Tibial artery (tissue), 4 donors: ENCODE measurements at regions not wholly inside any gene's neighbourhood (a gene's known extent, or its start where the extent isn't known, plus 50 kb on each side); places are given as distances from the start of the nearest gene placed in this dataset.

Source experiments
- DNase-seq, 2 donors: peaks; one replicate each; pipeline ENCODE4 v3.0.0-alpha.2; 2019
- H3K27ac ChIP-seq, 2 donors: fragments of 200-600 bp; sonication (generic) in 1 of 2; 1 replicate in 1 of 2; 2 replicates in 1 of 2; pipeline ENCODE4 v1.5.1; 2018 to 2019; ENCODE audit warnings: mild to moderate bottlenecking in 1 of 2
- H3K27me3 ChIP-seq, 2 donors: fragments of 200-600 bp; sonication (generic) in 1 of 2; one replicate each; pipeline versions ENCODE4 v1.5.1 to v1.6.0; 2016 to 2019
- H3K36me3 ChIP-seq, 3 donors: fragments of 200-600 bp; sonication (generic) in 2 of 3; one replicate each; pipeline ENCODE4 v1.5.1; 2016 to 2019; ENCODE audit warnings: mild to moderate bottlenecking in 2 of 3
- H3K4me1 ChIP-seq, 4 donors: fragments of 200-600 bp; sonication (generic) in 2 of 4; 1 replicate in 3 of 4; 2 replicates in 1 of 4; pipeline ENCODE4 v1.5.1; 2016 to 2019
- H3K4me3 ChIP-seq, 2 donors: fragments of 200-600 bp; sonication (generic) in 1 of 2; 1 replicate in 1 of 2; 2 replicates in 1 of 2; pipeline ENCODE4 v1.5.1; 2018 to 2019; ENCODE audit warnings: mild to moderate bottlenecking in 2 of 2
- H3K9me3 ChIP-seq, 3 donors: fragments of 200-600 bp; sonication (generic) in 1 of 3; one replicate each; pipeline ENCODE4 v1.5.1; 2016 to 2019
- CTCF ChIP-seq, 2 experiments: fragments of 200-600 bp in 1 of 2; fragments of 450-650 bp in 1 of 2; IDR thresholded peaks; one replicate each; pipeline ENCODE4 v1.5.1; 2017 to 2019; ENCODE audit warnings: antibody characterized with exemption in 2 of 2, mild to moderate bottlenecking in 1 of 2, moderate library complexity in 1 of 2
- intact Hi-C: fragments of 100-400 bp; cut with DNase I; formaldehyde crosslinking; loops from one replicate; pipeline ENCODE4 v1.15.0; 2023; ENCODE audit warnings: low total_unique reads

- Histone ChIP-seq H3K4me1 (no peaks in the 10 kb centered on the region), H3K4me3 (no peak overlapping the region), H3K27me3 (peaks cover 0 to 2% of the 10 kb centered on the region in 2 donors), H3K36me3 (no peaks in the 10 kb centered on the region), H3K9me3 (no peaks in the 10 kb centered on the region), H3K27ac (no peak overlapping the region)
- no peak for TF ChIP-seq CTCF (IDR thresholded peaks at IDR 0.05)
- DNase-seq: no peak
- intact Hi-C loops: no loop called here
Measured at GRCh38 chr17:62167076-62167475, 102.0 kb upstream of the MED13 start.

GRCh38 chr17:62164747-62165722, 100.0 kb upstream of the MED13 start:
- Histone ChIP-seq H3K27ac (no peak overlapping the region), H3K4me1 (no peaks in the 10 kb centered on the region), H3K4me3 (no peak overlapping the region), H3K27me3 (peaks cover 0 to 2% of the 10 kb centered on the region in 2 donors), H3K9me3 (no peaks in the 10 kb centered on the region), H3K36me3 (no peaks in the 10 kb centered on the region)
- DNase-seq: no peak
- intact Hi-C loops: no loop called here
- no peak for TF ChIP-seq CTCF (IDR thresholded peaks at IDR 0.05)

GRCh38 chr17:62163847-62164246, 98.8 kb upstream of the MED13 start:
- no peaks in the 10 kb centered on the region for H3K9me3 ChIP-seq
- no peak overlapping the region for H3K4me3 ChIP-seq
- H3K27ac ChIP-seq: no peak overlapping the region
- no peak for TF ChIP-seq CTCF (IDR thresholded peaks at IDR 0.05)
- peaks cover 0 to 2% of the 10 kb centered on the region in 2 donors for H3K27me3 ChIP-seq
- no peaks in the 10 kb centered on the region for H3K36me3 ChIP-seq
- DNase-seq: no peak
- intact Hi-C loops: no loop called here
- H3K4me1 ChIP-seq: no peaks in the 10 kb centered on the region

GRCh38 chr17:62162898-62163297, 97.8 kb upstream of the MED13 start:
- no peak for DNase-seq
- peaks cover 0 to 2% of the 10 kb centered on the region in 2 donors for H3K27me3 ChIP-seq
- TF ChIP-seq CTCF (IDR thresholded peaks at IDR 0.05): no peak
- no peaks in the 10 kb centered on the region for H3K9me3 ChIP-seq
- no peaks in the 10 kb centered on the region for H3K36me3 ChIP-seq
- intact Hi-C loops: no loop called here
- H3K4me3 ChIP-seq: no peak overlapping the region
- H3K27ac ChIP-seq: no peak overlapping the region
- H3K4me1 ChIP-seq: no peaks in the 10 kb centered on the region

- intact Hi-C loops: no loop called here
- H3K27ac ChIP-seq: no peak overlapping the region
- no peaks in the 10 kb centered on the region for H3K36me3 ChIP-seq
- TF ChIP-seq CTCF (IDR thresholded peaks at IDR 0.05): no peak
- H3K4me3 ChIP-seq: no peak overlapping the region
- H3K27me3 ChIP-seq: peaks cover 0 to 2% of the 10 kb centered on the region in 2 donors
- no peak for DNase-seq
- no peaks in the 10 kb centered on the region for H3K9me3 ChIP-seq
- H3K4me1 ChIP-seq: no peaks in the 10 kb centered on the region
Measured at GRCh38 chr17:62161405-62162148, 96.5 kb upstream of the MED13 start.
